ENCODE measurements at regions not wholly inside any gene's neighbourhood (a gene's known extent, or its start where the extent isn't known, plus 50 kb on each side); places are given as distances from the start of the nearest gene placed in this dataset.

DNA sequence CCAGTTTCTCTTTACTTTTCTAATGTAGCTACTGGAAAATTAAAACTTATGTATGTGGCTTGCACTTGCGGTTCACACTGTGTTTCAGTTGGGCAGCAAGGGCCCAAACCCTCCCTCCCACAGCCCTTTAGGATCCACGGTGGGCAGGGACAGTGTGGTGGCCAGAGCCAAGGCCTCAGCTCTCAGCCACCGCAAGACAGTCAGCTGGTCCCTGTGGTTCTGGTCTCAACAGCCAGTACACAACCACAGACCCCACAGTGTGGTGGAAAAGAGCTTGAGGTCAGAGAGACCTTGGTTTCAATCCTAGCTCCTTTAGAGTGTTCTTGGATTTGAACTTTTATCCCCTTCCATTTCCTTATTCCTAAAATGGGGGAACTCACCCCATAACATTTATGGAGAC is 153.0 kb upstream of the SMIM23 start (continued):
- TF ChIP-seq, protein P1, sequence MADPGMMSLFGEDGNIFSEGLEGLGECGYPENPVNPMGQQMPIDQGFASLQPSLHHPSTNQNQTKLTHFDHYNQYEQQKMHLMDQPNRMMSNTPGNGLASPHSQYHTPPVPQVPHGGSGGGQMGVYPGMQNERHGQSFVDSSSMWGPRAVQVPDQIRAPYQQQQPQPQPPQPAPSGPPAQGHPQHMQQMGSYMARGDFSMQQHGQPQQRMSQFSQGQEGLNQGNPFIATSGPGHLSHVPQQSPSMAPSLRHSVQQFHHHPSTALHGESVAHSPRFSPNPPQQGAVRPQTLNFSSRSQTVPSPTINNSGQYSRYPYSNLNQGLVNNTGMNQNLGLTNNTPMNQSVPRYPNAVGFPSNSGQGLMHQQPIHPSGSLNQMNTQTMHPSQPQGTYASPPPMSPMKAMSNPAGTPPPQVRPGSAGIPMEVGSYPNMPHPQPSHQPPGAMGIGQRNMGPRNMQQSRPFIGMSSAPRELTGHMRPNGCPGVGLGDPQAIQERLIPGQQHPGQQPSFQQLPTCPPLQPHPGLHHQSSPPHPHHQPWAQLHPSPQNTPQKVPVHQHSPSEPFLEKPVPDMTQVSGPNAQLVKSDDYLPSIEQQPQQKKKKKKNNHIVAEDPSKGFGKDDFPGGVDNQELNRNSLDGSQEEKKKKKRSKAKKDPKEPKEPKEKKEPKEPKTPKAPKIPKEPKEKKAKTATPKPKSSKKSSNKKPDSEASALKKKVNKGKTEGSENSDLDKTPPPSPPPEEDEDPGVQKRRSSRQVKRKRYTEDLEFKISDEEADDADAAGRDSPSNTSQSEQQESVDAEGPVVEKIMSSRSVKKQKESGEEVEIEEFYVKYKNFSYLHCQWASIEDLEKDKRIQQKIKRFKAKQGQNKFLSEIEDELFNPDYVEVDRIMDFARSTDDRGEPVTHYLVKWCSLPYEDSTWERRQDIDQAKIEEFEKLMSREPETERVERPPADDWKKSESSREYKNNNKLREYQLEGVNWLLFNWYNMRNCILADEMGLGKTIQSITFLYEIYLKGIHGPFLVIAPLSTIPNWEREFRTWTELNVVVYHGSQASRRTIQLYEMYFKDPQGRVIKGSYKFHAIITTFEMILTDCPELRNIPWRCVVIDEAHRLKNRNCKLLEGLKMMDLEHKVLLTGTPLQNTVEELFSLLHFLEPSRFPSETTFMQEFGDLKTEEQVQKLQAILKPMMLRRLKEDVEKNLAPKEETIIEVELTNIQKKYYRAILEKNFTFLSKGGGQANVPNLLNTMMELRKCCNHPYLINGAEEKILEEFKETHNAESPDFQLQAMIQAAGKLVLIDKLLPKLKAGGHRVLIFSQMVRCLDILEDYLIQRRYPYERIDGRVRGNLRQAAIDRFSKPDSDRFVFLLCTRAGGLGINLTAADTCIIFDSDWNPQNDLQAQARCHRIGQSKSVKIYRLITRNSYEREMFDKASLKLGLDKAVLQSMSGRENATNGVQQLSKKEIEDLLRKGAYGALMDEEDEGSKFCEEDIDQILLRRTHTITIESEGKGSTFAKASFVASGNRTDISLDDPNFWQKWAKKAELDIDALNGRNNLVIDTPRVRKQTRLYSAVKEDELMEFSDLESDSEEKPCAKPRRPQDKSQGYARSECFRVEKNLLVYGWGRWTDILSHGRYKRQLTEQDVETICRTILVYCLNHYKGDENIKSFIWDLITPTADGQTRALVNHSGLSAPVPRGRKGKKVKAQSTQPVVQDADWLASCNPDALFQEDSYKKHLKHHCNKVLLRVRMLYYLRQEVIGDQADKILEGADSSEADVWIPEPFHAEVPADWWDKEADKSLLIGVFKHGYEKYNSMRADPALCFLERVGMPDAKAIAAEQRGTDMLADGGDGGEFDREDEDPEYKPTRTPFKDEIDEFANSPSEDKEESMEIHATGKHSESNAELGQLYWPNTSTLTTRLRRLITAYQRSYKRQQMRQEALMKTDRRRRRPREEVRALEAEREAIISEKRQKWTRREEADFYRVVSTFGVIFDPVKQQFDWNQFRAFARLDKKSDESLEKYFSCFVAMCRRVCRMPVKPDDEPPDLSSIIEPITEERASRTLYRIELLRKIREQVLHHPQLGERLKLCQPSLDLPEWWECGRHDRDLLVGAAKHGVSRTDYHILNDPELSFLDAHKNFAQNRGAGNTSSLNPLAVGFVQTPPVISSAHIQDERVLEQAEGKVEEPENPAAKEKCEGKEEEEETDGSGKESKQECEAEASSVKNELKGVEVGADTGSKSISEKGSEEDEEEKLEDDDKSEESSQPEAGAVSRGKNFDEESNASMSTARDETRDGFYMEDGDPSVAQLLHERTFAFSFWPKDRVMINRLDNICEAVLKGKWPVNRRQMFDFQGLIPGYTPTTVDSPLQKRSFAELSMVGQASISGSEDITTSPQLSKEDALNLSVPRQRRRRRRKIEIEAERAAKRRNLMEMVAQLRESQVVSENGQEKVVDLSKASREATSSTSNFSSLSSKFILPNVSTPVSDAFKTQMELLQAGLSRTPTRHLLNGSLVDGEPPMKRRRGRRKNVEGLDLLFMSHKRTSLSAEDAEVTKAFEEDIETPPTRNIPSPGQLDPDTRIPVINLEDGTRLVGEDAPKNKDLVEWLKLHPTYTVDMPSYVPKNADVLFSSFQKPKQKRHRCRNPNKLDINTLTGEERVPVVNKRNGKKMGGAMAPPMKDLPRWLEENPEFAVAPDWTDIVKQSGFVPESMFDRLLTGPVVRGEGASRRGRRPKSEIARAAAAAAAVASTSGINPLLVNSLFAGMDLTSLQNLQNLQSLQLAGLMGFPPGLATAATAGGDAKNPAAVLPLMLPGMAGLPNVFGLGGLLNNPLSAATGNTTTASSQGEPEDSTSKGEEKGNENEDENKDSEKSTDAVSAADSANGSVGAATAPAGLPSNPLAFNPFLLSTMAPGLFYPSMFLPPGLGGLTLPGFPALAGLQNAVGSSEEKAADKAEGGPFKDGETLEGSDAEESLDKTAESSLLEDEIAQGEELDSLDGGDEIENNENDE (IDR thresholded peaks at IDR 0.05; ENCODE audit: insufficient replicate concordance, low read length) = no peak
- no peak for TF ChIP-seq SIX5 (IDR thresholded peaks at IDR 0.05; ENCODE audit: low read depth, low read length)
- no peak for TF ChIP-seq CHD2 (IDR thresholded peaks at IDR 0.05; ENCODE audit: low read length)
- TF ChIP-seq CTBP2 (IDR thresholded peaks at IDR 0.05; ENCODE audit: borderline replicate concordance, insufficient read depth, insufficient read length, low read length) = no peak
- no peak for TF ChIP-seq KDM5A (IDR thresholded peaks at IDR 0.05; ENCODE audit: low read length)
- TF ChIP-seq, protein P2, sequence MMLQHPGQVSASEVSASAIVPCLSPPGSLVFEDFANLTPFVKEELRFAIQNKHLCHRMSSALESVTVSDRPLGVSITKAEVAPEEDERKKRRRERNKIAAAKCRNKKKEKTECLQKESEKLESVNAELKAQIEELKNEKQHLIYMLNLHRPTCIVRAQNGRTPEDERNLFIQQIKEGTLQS (IDR thresholded peaks at IDR 0.05; ENCODE audit: insufficient read depth, low read depth, low read length) = no peak
- TF ChIP-seq EZH2 (IDR thresholded peaks at IDR 0.05; ENCODE audit: low read depth, low read length, severe bottlenecking) = no peak
- no peak for TF ChIP-seq CEBPB (IDR thresholded peaks at IDR 0.05; ENCODE audit: low read depth, low read length)
- no peak for TF ChIP-seq TAF1 (IDR thresholded peaks at IDR 0.05; ENCODE audit: low read depth, low read length)
- TF ChIP-seq SIN3A (conservative IDR thresholded peaks at IDR 0.05 in 1 of 2, IDR thresholded peaks at IDR 0.05 in 1 of 2; ENCODE audit: low read depth in 1 of 2, low read length in 2 of 2) = no peak

Data from H1 (cell line).